Chondrocyte (in vitro differentiated cells): ENCODE measurements at regions not wholly inside any gene's neighbourhood (a gene's known extent, or its start where the extent isn't known, plus 50 kb on each side); places are given as distances from the start of the nearest gene placed in this dataset.
A peak's percentile ranks its signal among the peaks of the same experiment; 100 is the strongest.

Experiments used
- DNase-seq: peaks from one replicate; pipeline ENCODE4 v3.0.0; 2021; ENCODE audit warnings: mixed read lengths, low spot score
- H3K27ac Mint-ChIP-seq: one replicate; pipeline ENCODE4 v1.8.0; 2021; ENCODE audit warnings: mild to moderate bottlenecking, moderate library complexity, mixed read lengths; ENCODE audit not compliant: unreplicated experiment
- H3K27me3 Mint-ChIP-seq: 2 replicates; pipeline ENCODE4 v1.8.0; 2021; ENCODE audit warnings: low read depth, mixed read lengths
- H3K36me3 Mint-ChIP-seq: 2 replicates; pipeline ENCODE4 v1.8.0; 2021; ENCODE audit warnings: low read depth, mixed read lengths
- H3K4me1 Mint-ChIP-seq: 2 replicates; pipeline ENCODE4 v1.8.0; 2021; ENCODE audit warnings: low read depth, mild to moderate bottlenecking, mixed read lengths
- H3K4me3 Mint-ChIP-seq: one replicate; pipeline ENCODE4 v1.8.0; 2021; ENCODE audit warnings: mild to moderate bottlenecking, moderate library complexity, mixed read lengths; ENCODE audit not compliant: unreplicated experiment
- H3K9me3 Mint-ChIP-seq: 2 replicates; pipeline ENCODE4 v1.8.0; 2021; ENCODE audit warnings: low read depth, mixed read lengths
- TF ChIP-seq, protein P1 (sequence below): fragments of 200-600 bp; sonication (generic); IDR thresholded peaks from 2 replicates; pipeline ENCODE4 v1.5.0; 2021; ENCODE audit warnings: antibody characterized with exemption, mild to moderate bottlenecking, moderate library complexity

DNA sequence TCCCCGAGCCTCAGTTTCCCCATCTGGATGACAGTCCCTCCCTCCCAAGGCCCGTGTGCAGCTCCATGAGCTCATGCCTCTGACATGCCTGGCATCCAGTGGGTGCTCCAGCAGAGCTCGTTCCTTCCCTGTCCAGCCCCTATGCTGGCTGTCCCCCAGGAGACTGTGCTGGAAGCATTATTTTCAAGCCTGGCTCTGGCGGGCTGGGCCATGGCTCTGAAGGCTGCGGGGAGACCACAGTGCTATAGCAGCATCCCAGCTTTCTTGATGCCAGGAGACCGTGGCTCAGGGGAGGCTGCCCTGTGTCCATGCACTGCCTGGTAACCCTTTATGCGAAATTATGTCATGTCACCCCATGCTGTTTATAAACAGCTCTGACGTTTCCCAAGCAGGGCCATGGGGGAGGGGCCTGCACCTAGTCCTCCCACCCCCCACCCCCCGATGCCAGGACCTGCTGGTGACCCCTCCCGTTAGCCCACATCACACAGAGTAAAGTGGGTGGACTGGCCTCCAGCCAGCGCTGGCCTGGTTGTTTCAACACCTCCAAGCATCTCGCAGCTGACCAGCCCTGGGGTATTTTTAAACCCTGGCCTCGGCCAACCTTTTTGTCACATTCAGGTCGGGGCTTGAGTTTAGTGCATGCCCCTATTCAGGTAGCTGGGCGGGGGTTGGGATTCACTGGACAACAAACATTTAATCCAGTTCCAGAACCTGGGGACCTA lies 105.9 kb upstream of the ZNF716 start:
- H3K9me3 Mint-ChIP-seq, result peaks cover 54% of the 10 kb centered on the region
- H3K36me3 Mint-ChIP-seq, result peaks cover 3% of the 10 kb centered on the region
- TF ChIP-seq, protein P1, sequence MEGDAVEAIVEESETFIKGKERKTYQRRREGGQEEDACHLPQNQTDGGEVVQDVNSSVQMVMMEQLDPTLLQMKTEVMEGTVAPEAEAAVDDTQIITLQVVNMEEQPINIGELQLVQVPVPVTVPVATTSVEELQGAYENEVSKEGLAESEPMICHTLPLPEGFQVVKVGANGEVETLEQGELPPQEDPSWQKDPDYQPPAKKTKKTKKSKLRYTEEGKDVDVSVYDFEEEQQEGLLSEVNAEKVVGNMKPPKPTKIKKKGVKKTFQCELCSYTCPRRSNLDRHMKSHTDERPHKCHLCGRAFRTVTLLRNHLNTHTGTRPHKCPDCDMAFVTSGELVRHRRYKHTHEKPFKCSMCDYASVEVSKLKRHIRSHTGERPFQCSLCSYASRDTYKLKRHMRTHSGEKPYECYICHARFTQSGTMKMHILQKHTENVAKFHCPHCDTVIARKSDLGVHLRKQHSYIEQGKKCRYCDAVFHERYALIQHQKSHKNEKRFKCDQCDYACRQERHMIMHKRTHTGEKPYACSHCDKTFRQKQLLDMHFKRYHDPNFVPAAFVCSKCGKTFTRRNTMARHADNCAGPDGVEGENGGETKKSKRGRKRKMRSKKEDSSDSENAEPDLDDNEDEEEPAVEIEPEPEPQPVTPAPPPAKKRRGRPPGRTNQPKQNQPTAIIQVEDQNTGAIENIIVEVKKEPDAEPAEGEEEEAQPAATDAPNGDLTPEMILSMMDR, result no peak
- H3K4me1 Mint-ChIP-seq, result no peaks in the 10 kb centered on the region
- no peak overlapping the region for H3K4me3 Mint-ChIP-seq
- no peak overlapping the region for H3K27ac Mint-ChIP-seq
- H3K27me3 Mint-ChIP-seq, result no peaks in the 10 kb centered on the region
- DNase-seq, result no peak

DNA sequence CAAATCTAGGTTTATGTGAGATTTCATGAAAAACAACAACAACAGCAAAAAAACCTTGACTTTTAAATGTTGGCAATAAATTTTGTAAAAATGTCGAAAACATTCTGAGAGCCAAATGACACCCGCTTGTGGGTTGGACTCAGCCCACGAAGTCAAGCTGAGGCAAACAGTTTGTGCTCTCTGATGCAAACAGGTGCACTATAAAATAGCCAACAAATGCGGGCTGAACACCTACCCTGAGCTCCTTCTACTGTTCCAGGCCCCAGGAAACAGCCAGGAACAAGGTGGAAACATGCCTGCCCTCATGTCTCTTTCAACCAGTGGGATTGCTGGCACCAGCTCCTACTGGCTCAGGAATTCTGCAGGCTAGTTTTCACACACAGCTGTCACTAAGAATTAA lies 105.0 kb upstream of the ZNF716 start:
- DNase-seq, result no peak
- no peaks in the 10 kb centered on the region for H3K4me1 Mint-ChIP-seq
- TF ChIP-seq, protein P1, result no peak
- H3K36me3 Mint-ChIP-seq, result peaks cover 3% of the 10 kb centered on the region
- peaks cover 55% of the 10 kb centered on the region for H3K9me3 Mint-ChIP-seq
- H3K4me3 Mint-ChIP-seq, result no peak overlapping the region
- H3K27ac Mint-ChIP-seq, result no peak overlapping the region
- H3K27me3 Mint-ChIP-seq, result no peaks in the 10 kb centered on the region

DNA sequence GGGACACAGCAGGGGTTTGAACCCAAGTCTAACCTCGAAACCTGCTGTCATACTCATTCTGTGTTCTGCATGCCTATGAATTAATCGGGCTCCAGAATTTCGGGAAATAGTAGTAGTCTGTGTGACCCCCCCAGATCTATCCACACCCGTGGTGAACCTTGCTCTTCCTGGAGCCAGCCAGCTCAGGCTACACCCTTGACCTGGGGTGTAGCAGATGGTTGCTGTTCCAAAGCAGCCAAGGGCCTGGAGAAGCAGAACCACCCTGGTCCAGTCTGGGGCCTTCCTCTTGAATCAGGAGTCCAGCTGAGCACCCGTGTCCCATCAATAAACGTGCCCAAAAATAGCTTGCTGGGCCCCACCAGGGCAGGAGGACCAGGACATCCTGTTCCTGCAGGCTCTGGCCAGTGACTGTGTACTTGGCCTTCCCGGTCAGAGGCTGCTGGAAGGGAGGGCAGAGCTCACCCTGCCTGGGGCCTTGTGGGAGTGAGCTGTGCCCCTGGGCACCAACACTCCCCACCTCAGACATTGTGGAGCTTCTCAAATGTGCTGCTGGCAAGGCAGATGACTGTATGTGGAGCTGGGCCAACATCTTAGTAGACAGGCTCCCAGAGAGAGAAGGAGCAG lies 101.2 kb upstream of the ZNF716 start:
- H3K4me1 Mint-ChIP-seq, result no peaks in the 10 kb centered on the region
- no peaks in the 10 kb centered on the region for H3K27me3 Mint-ChIP-seq
- no peak overlapping the region for H3K4me3 Mint-ChIP-seq
- H3K27ac Mint-ChIP-seq, result no peak overlapping the region
- DNase-seq, result no peak
- H3K9me3 Mint-ChIP-seq, result peaks cover 57% of the 10 kb centered on the region
- peaks cover 4% of the 10 kb centered on the region for H3K36me3 Mint-ChIP-seq
- TF ChIP-seq, protein P1, result no peak

DNA sequence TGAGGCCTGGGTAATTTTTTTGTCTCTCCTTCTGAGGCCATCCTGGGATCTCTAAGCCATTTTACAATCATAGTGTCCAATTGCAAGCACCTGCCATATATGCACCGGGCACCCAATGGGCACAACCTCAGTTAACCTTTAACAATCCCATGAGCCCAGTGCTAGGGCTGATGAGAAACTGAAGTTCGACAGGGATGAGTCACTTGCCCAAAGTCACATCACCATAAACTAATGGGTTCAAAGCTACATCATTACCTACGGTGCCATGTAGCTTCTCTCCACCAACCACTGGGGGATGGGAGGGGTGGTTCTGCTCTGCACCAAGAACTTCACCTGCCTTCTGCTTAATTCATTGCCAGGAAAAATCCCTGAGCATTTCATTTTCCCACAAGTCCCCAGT lies 95.8 kb upstream of the ZNF716 start:
- H3K9me3 Mint-ChIP-seq, result peaks cover 66% of the 10 kb centered on the region
- no peaks in the 10 kb centered on the region for H3K4me1 Mint-ChIP-seq
- no peak overlapping the region for H3K4me3 Mint-ChIP-seq
- peaks cover 1% of the 10 kb centered on the region for H3K36me3 Mint-ChIP-seq
- no peaks in the 10 kb centered on the region for H3K27me3 Mint-ChIP-seq
- H3K27ac Mint-ChIP-seq, result no peak overlapping the region
- TF ChIP-seq, protein P1, result no peak
- peak; percentile 7 for DNase-seq

- peaks cover 68% of the 10 kb centered on the region for H3K9me3 Mint-ChIP-seq
Observed at GRCh38 chr7:57354679-57355338, 95.2 kb upstream of the ZNF716 start.

More at GRCh38 chr7:57354679-57355338, 95.2 kb upstream of the ZNF716 start:
- no peaks in the 10 kb centered on the region for H3K27me3 Mint-ChIP-seq
- TF ChIP-seq, protein P1, result no peak
- DNase-seq, result peak; percentile 14
- H3K36me3 Mint-ChIP-seq, result peaks cover 1% of the 10 kb centered on the region
- no peak overlapping the region for H3K27ac Mint-ChIP-seq
- H3K4me3 Mint-ChIP-seq, result no peak overlapping the region
- no peaks in the 10 kb centered on the region for H3K4me1 Mint-ChIP-seq
